GM18511 (cell line): ENCODE measurements at regions not wholly inside any gene's neighbourhood (a gene's known extent, or its start where the extent isn't known, plus 50 kb on each side); places are given as distances from the start of the nearest gene placed in this dataset.

ENCODE experiments used
- ATAC-seq: cut with Tn5 transposase; IDR thresholded peaks from one replicate; pipeline ENCODE4 v1.9.1; 2021; ENCODE audit warnings: mild to moderate bottlenecking, moderate library complexity; ENCODE audit not compliant: unreplicated experiment

- no peak for ATAC-seq
Measured at GRCh38 chr4:141576585-141577110, 59.7 kb upstream of the IL15 start.

- ATAC-seq = no peak
Measured at GRCh38 chr4:141578451-141578850, 57.9 kb upstream of the IL15 start.

DNA sequence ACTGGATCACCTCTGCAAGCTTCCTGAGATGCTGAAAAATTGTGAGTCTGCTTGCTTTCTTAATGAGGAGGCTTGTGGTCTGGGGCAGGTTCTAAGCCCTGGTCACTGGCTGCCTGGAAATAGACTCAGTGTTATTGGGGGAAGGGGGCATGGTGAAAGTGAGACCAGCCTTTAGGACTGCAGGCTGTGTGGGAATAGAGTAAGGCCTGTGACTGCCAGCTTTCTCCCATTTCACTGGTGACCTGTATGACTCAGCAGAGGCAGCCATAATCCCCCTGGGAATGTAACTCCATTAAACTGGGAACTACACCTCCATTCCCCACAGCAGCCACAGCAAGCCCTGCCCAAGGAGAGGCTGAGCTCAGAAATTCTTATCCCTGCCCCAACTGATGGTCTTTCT lies 55.9 kb upstream of the IL15 start:
- peak; percentile 43 for ATAC-seq
